ENCODE measurements at regions not wholly inside any gene's neighbourhood (a gene's known extent, or its start where the extent isn't known, plus 50 kb on each side); places are given as distances from the start of the nearest gene placed in this dataset.
"Not testable (repeated sequence)": the region's sequence is repeated elsewhere in the genome, so short reads cannot be mapped to it uniquely, and the experiment has no call there.

- H3K27me3 ChIP-seq (ENCODE audit: control insufficient read depth in 2 of 2, insufficient read depth in 2 of 2, low read length in 2 of 2) = peaks cover 0 to 5% of the 10 kb centered on the region in 2 experiments
- ChIA-PET CTCF (interaction anchor here (1.0 kb wide), 1 partner anchor 15 kb away, joined by 3 read pairs; no protein-coding TSS in a partner anchor), POLR2A (no interaction called here)
- no peak overlapping the region for H3K4me2 ChIP-seq (ENCODE audit: insufficient read depth, low read length)
- H3K79me2 ChIP-seq (ENCODE audit: control insufficient read depth, insufficient read depth, low read length) = no peaks in the 10 kb centered on the region
- intact Hi-C loops (cut with micrococcal nuclease) = no loop called here
- no peaks in the 10 kb centered on the region for H3K9me3 ChIP-seq (replicated peaks; ENCODE audit: control insufficient read depth, insufficient read depth, low read length)
- H3K9me1 ChIP-seq (replicated peaks; ENCODE audit: control insufficient read depth, extremely low read depth, insufficient read depth, low read length) = no peaks in the 10 kb centered on the region
- FAIRE-seq (no peak), DNase-seq (ENCODE audit: low read depth, low spot score) (no peak)
- no peak overlapping the region for H3K27ac ChIP-seq (ENCODE audit: insufficient read depth, low read depth, low read length)
- no peaks in the 10 kb centered on the region for H3K4me1 ChIP-seq (ENCODE audit: control insufficient read depth, extremely low read depth, insufficient read depth, low read length)
- H2AFZ ChIP-seq (ENCODE audit: low read depth, low read length) = no peak overlapping the region
- no peak overlapping the region for H3K4me3 ChIP-seq (replicated peaks in 1 of 3; ENCODE audit: insufficient read depth in 1 of 3, low read depth in 1 of 3, low read length in 3 of 3)
- no peak overlapping the region for H3K9ac ChIP-seq (replicated peaks; ENCODE audit: extremely low read depth, insufficient read depth, low read length)
- no peaks in the 10 kb centered on the region for H4K20me1 ChIP-seq (replicated peaks; ENCODE audit: control insufficient read depth, extremely low read depth, insufficient read depth, low read length)
- no peaks in the 10 kb centered on the region for H3K36me3 ChIP-seq (ENCODE audit: control insufficient read depth in 2 of 2, extremely low read depth in 1 of 2, insufficient read depth in 2 of 2, low read length in 2 of 2)
- no TSS peak for BruUV-seq (replicated peaks)
- TF ChIP-seq CTCF (IDR thresholded peaks at IDR 0.05; ENCODE audit: extremely low read depth in 1 of 2, insufficient read depth in 1 of 2, low read depth in 1 of 2, low read length in 2 of 2) (no peak), POLR2A (IDR thresholded peaks at IDR 0.05; ENCODE audit: low read depth, low read length) (no peak), FOS (IDR thresholded peaks at IDR 0.05; ENCODE audit: borderline replicate concordance, insufficient read depth, low read length) (no peak), JUN (IDR thresholded peaks at IDR 0.05; ENCODE audit: borderline replicate concordance, insufficient read depth, insufficient read length, low read depth) (no peak), MAX (IDR thresholded peaks at IDR 0.05; ENCODE audit: insufficient read depth, insufficient read length) (no peak)
- dilution Hi-C loops (cut with MboI; ENCODE audit: extremely low pct_ligation_motif_present, low sequenced_read_pairs) = no loop called here
Observed at GRCh38 chr2:237240252-237240651, 154.6 kb downstream of the COPS8 start.

GRCh38 chr2:237240868-237241267, 155.2 kb downstream of the COPS8 start:
- H3K27ac ChIP-seq (ENCODE audit: insufficient read depth, low read depth, low read length); FAIRE-seq; H3K9me1 ChIP-seq (replicated peaks; ENCODE audit: control insufficient read depth, extremely low read depth, insufficient read depth, low read length); dilution Hi-C loops (cut with MboI; ENCODE audit: extremely low pct_ligation_motif_present, low sequenced_read_pairs); intact Hi-C loops (cut with micrococcal nuclease); H3K4me3 ChIP-seq (replicated peaks in 1 of 3; ENCODE audit: insufficient read depth in 1 of 3, low read depth in 1 of 3, low read length in 3 of 3); H2AFZ ChIP-seq (ENCODE audit: low read depth, low read length); H3K79me2 ChIP-seq (ENCODE audit: control insufficient read depth, insufficient read depth, low read length); H3K27me3 ChIP-seq (ENCODE audit: control insufficient read depth in 2 of 2, insufficient read depth in 2 of 2, low read length in 2 of 2); POLR2A ChIA-PET; H3K9me3 ChIP-seq (replicated peaks; ENCODE audit: control insufficient read depth, insufficient read depth, low read length); H4K20me1 ChIP-seq (replicated peaks; ENCODE audit: control insufficient read depth, extremely low read depth, insufficient read depth, low read length); DNase-seq (ENCODE audit: low read depth, low spot score); H3K4me2 ChIP-seq (ENCODE audit: insufficient read depth, low read length); H3K9ac ChIP-seq (replicated peaks; ENCODE audit: extremely low read depth, insufficient read depth, low read length); H3K36me3 ChIP-seq (ENCODE audit: control insufficient read depth in 2 of 2, extremely low read depth in 1 of 2, insufficient read depth in 2 of 2, low read length in 2 of 2); CTCF ChIA-PET; H3K4me1 ChIP-seq (ENCODE audit: control insufficient read depth, extremely low read depth, insufficient read depth, low read length); BruUV-seq (replicated peaks): not testable (repeated sequence)
